CD4-positive, alpha-beta T cell (primary cell): ENCODE measurements at regions not wholly inside any gene's neighbourhood (a gene's known extent, or its start where the extent isn't known, plus 50 kb on each side); places are given as distances from the start of the nearest gene placed in this dataset.
"Not testable (repeated sequence)": the region's sequence is repeated elsewhere in the genome, so short reads cannot be mapped to it uniquely, and the experiment has no call there.

Experiments
- ATAC-seq: fragments of 200-7000 bp; cut with Tn5 transposase; one replicate; pipeline ENCODE4 v1.10.0; 2022; ENCODE audit warnings: mild to moderate bottlenecking; ENCODE audit not compliant: poor library complexity
- CTCF ChIA-PET: fragments of 350-600 bp; sonication (Branson Sonifier 250); formaldehyde crosslinking; loops from one replicate; lab custom pipeline; 2021; ENCODE audit warnings: antibody characterized with exemption, inconsistent platforms; lab: Charles Lee
- POLR2A ChIA-PET: fragments of 350-600 bp; sonication (Branson Sonifier 250); formaldehyde crosslinking; loops from one replicate; lab custom pipeline; 2021; ENCODE audit warnings: antibody characterized with exemption, inconsistent platforms; lab: Charles Lee
- DNase-seq, 14 experiments: peaks; one replicate each; pipeline ENCODE4 v3.0.0-alpha.2; 2013 to 2020; ENCODE audit warnings: mixed read lengths in 2 of 14
- H3K27ac ChIP-seq, 2 donors: one replicate each; pipeline versions ENCODE4 v1.5.1 to v1.7.0; 2013; ENCODE audit warnings: low read length in 2 of 2, low read depth in 1 of 2, mild to moderate bottlenecking in 1 of 2
- H3K27me3 ChIP-seq, 2 experiments: 1 replicate in 1 of 2; 2 replicates in 1 of 2; pipeline versions ENCODE4 v1.6.1 to v1.7.0; 2013; ENCODE audit warnings: low read length in 2 of 2, control low read depth in 1 of 2, mild to moderate bottlenecking in 1 of 2, moderate library complexity in 1 of 2; ENCODE audit not compliant: insufficient read depth in 2 of 2, control insufficient read depth in 1 of 2
- H3K36me3 ChIP-seq: one replicate; pipeline ENCODE4 v1.6.1; 2013; ENCODE audit warnings: low read length, control low read depth; ENCODE audit not compliant: insufficient read depth
- H3K4me1 ChIP-seq: one replicate; pipeline ENCODE4 v1.6.1; 2013; ENCODE audit warnings: low read length, control low read depth; ENCODE audit not compliant: insufficient read depth
- H3K4me3 ChIP-seq: one replicate; pipeline ENCODE4 v1.5.1; 2013; ENCODE audit warnings: mild to moderate bottlenecking, low read length, moderate library complexity
- H3K9me3 ChIP-seq, 2 experiments: 1 replicate in 1 of 2; 2 replicates in 1 of 2; pipeline versions ENCODE4 v1.6.1 to v1.7.0; 2013; ENCODE audit warnings: low read length in 2 of 2, mild to moderate bottlenecking in 2 of 2, control low read depth in 1 of 2, moderate library complexity in 1 of 2; ENCODE audit not compliant: control insufficient read depth in 1 of 2, insufficient read depth in 1 of 2
- H3K27ac Mint-ChIP-seq: one replicate; pipeline ENCODE4 v1.8.0; 2020; ENCODE audit warnings: mixed read lengths
- H3K27me3 Mint-ChIP-seq: one replicate; pipeline ENCODE4 v1.8.0; 2021; ENCODE audit warnings: mixed read lengths
- H3K36me3 Mint-ChIP-seq: one replicate; pipeline ENCODE4 v1.8.0; 2021; ENCODE audit warnings: low read depth, mixed read lengths
- H3K4me1 Mint-ChIP-seq: one replicate; pipeline ENCODE4 v1.8.0; 2021; ENCODE audit warnings: low read depth, mixed read lengths
- H3K4me3 Mint-ChIP-seq: one replicate; pipeline ENCODE4 v1.8.0; 2020; ENCODE audit warnings: mild to moderate bottlenecking, mixed read lengths
- H3K9me3 Mint-ChIP-seq: one replicate; pipeline ENCODE4 v1.8.0; 2020; ENCODE audit warnings: mixed read lengths
- intact Hi-C, 2 experiments: fragments of 100-400 bp; cut with DNase I in 1 of 2; cut with micrococcal nuclease in 1 of 2; formaldehyde crosslinking; loops; one replicate each; pipeline versions ENCODE4 v1.15.1 to v1.9.0; 2023 to 2025; cut with DNase I, micrococcal nuclease

- CTCF ChIA-PET, ATAC-seq, H3K9me3 Mint-ChIP-seq, H3K4me1 ChIP-seq, H3K4me3 ChIP-seq, H3K36me3 Mint-ChIP-seq, H3K27ac ChIP-seq, H3K4me1 Mint-ChIP-seq, intact Hi-C loops, POLR2A ChIA-PET, H3K27me3 ChIP-seq, H3K9me3 ChIP-seq, H3K27me3 Mint-ChIP-seq, H3K4me3 Mint-ChIP-seq, H3K27ac Mint-ChIP-seq, H3K36me3 ChIP-seq: not testable (repeated sequence)
- peak in 1 of 14 experiments; percentile 36 for DNase-seq
Observed at GRCh38 chr2:87634971-87635650, 112.8 kb upstream of the PLGLB2 start.

- H3K9me3 Mint-ChIP-seq, H3K4me1 Mint-ChIP-seq, DNase-seq, POLR2A ChIA-PET, H3K27me3 ChIP-seq, H3K9me3 ChIP-seq, H3K27ac ChIP-seq, H3K36me3 ChIP-seq, CTCF ChIA-PET, H3K4me3 ChIP-seq, H3K4me3 Mint-ChIP-seq, intact Hi-C loops, H3K27ac Mint-ChIP-seq, H3K27me3 Mint-ChIP-seq, H3K36me3 Mint-ChIP-seq, ATAC-seq, H3K4me1 ChIP-seq: not testable (repeated sequence)
Observed at GRCh38 chr2:87636246-87636645, 111.6 kb upstream of the PLGLB2 start.

GRCh38 chr2:87636735-87637134, 111.2 kb upstream of the PLGLB2 start:
- H3K27me3 Mint-ChIP-seq, CTCF ChIA-PET, H3K27ac Mint-ChIP-seq, intact Hi-C loops, H3K4me3 Mint-ChIP-seq, H3K36me3 ChIP-seq, H3K9me3 ChIP-seq, ATAC-seq, H3K4me1 Mint-ChIP-seq, H3K27ac ChIP-seq, POLR2A ChIA-PET, DNase-seq, H3K4me1 ChIP-seq, H3K27me3 ChIP-seq, H3K9me3 Mint-ChIP-seq, H3K4me3 ChIP-seq, H3K36me3 Mint-ChIP-seq: not testable (repeated sequence)

- ATAC-seq, H3K4me1 ChIP-seq, H3K9me3 ChIP-seq, intact Hi-C loops, POLR2A ChIA-PET, CTCF ChIA-PET, H3K4me3 ChIP-seq, H3K4me3 Mint-ChIP-seq, H3K27me3 Mint-ChIP-seq, H3K36me3 ChIP-seq, DNase-seq, H3K27ac Mint-ChIP-seq, H3K4me1 Mint-ChIP-seq, H3K9me3 Mint-ChIP-seq, H3K36me3 Mint-ChIP-seq, H3K27me3 ChIP-seq, H3K27ac ChIP-seq: not testable (repeated sequence)
Observed at GRCh38 chr2:87637249-87637990, 110.5 kb upstream of the PLGLB2 start.

GRCh38 chr2:87638114-87638807, 109.6 kb upstream of the PLGLB2 start:
- POLR2A ChIA-PET, result not testable (repeated sequence)

GRCh38 chr2:87638872-87639271, 109.0 kb upstream of the PLGLB2 start:
- H3K36me3 Mint-ChIP-seq, H3K27ac ChIP-seq, H3K27ac Mint-ChIP-seq, intact Hi-C loops, H3K36me3 ChIP-seq, H3K4me3 Mint-ChIP-seq, H3K4me1 ChIP-seq, POLR2A ChIA-PET, H3K9me3 ChIP-seq, DNase-seq, H3K9me3 Mint-ChIP-seq, ATAC-seq, H3K4me1 Mint-ChIP-seq, CTCF ChIA-PET, H3K27me3 ChIP-seq, H3K27me3 Mint-ChIP-seq, H3K4me3 ChIP-seq: not testable (repeated sequence)

More at GRCh38 chr2:87638114-87638807, 109.6 kb upstream of the PLGLB2 start:
- DNase-seq, H3K4me3 Mint-ChIP-seq, H3K4me1 Mint-ChIP-seq, H3K36me3 ChIP-seq, H3K9me3 ChIP-seq, CTCF ChIA-PET, H3K27ac ChIP-seq, H3K27me3 ChIP-seq, intact Hi-C loops, H3K36me3 Mint-ChIP-seq, ATAC-seq, H3K27me3 Mint-ChIP-seq, H3K27ac Mint-ChIP-seq, H3K9me3 Mint-ChIP-seq, H3K4me1 ChIP-seq, H3K4me3 ChIP-seq: not testable (repeated sequence)
